AG04450 (cell line): ENCODE measurements at regions not wholly inside any gene's neighbourhood (a gene's known extent, or its start where the extent isn't known, plus 50 kb on each side); places are given as distances from the start of the nearest gene placed in this dataset. TPM values are rescaled to one million over a fixed set of nuclear protein-coding genes. Genes with fewer than 3 reads are reported as not detected.

Source experiments
- CTCF ChIA-PET: fragments of 300-600, 350-600 bp; formaldehyde crosslinking; extraction: SDS; loops from one replicate; lab custom pipeline; 2022; ENCODE audit warnings: antibody characterized with exemption, inconsistent platforms; lab: Charles Lee
- POLR2A ChIA-PET: fragments of 350-600 bp; formaldehyde crosslinking; extraction: SDS; loops from one replicate; lab custom pipeline; 2021; ENCODE audit warnings: antibody characterized with exemption, inconsistent platforms; lab: Yijun Ruan, JAX
- DNase-seq: peaks from one replicate; pipeline ENCODE4 v3.0.0-alpha.2; 2011; ENCODE audit warnings: low read depth, low spot score
- H3K27ac ChIP-seq: one replicate; pipeline ENCODE4 v1.5.1; 2012; ENCODE audit warnings: low read depth, low read length, control low read depth
- H3K27me3 ChIP-seq: one replicate; pipeline ENCODE4 v1.6.0; 2012; ENCODE audit warnings: low read length; ENCODE audit not compliant: control insufficient read depth, insufficient read depth
- H3K4me3 ChIP-seq: 2 replicates; pipeline ENCODE4 v1.5.1; 2011; ENCODE audit warnings: mild to moderate bottlenecking, low read depth, low read length, control low read depth
- H3K9me3 ChIP-seq: 2 replicates; pipeline ENCODE4 v1.5.1; 2012; ENCODE audit warnings: low read length; ENCODE audit not compliant: control insufficient read depth, insufficient read depth
- CTCF ChIP-seq: IDR thresholded peaks from 2 replicates; pipeline ENCODE4 v1.5.1; 2011; ENCODE audit warnings: low read depth, low read length, control low read depth, inconsistent platforms
- small RNA-seq: library from RNA; depleted of rRNA; stranded (forward); fragments of <200 nt; gene quantifications from one replicate; pipeline ENCODE3, GENCODE V24; 2012; ENCODE audit warnings: low read depth; ENCODE audit not compliant: insufficient read length

GRCh38 chr2:152283392-152283791 is 51.6 kb upstream of the FMNL2 start:
- H3K27me3 ChIP-seq = peaks cover 3% of the 10 kb centered on the region
- H3K4me3 ChIP-seq = no peak overlapping the region
- no peak overlapping the region for H3K27ac ChIP-seq
- ChIA-PET POLR2A (no interaction called here), CTCF (no interaction called here)
- no peaks in the 10 kb centered on the region; the same call in 1 of the 2 replicates for H3K9me3 ChIP-seq
- TF ChIP-seq CTCF = no peak
- DNase-seq = no peak

GRCh38 chr2:152284398-152284797 is 50.6 kb upstream of the FMNL2 start:
- Histone ChIP-seq H3K4me3 (no peak overlapping the region), H3K27me3 (peaks cover 7% of the 10 kb centered on the region), H3K9me3 (no peaks in the 10 kb centered on the region), H3K27ac (no peak overlapping the region)
- no peak for TF ChIP-seq CTCF
- ChIA-PET POLR2A (no interaction called here), CTCF (no interaction called here)
- DNase-seq = no peak

Small RNA genes lying in the stretch of these regions (small RNA-seq; reads per million reads assigned to genes)
- gene RF00019 = not detected
